D721Med (cell line): ENCODE measurements at regions not wholly inside any gene's neighbourhood (a gene's known extent, or its start where the extent isn't known, plus 50 kb on each side); places are given as distances from the start of the nearest gene placed in this dataset.

Experiments used
- DNase-seq: peaks from one replicate; pipeline ENCODE4 v3.0.0; 2011; ENCODE audit warnings: low spot score; ENCODE audit not compliant: insufficient read length
- FAIRE-seq: peaks from 2 replicates; lab custom pipeline; 2011; peaks lifted over from hg19 to GRCh38; lab: Jason Lieb, UNC
- CTCF ChIP-seq: IDR thresholded peaks from 2 replicates; pipeline ENCODE4 v1.5.1; 2012; ENCODE audit warnings: mild to moderate bottlenecking, control low read depth; ENCODE audit not compliant: insufficient read depth; ENCODE audit errors: missing control alignments

GRCh38 chr1:83097715-83098114, 901.2 kb downstream of the TTLL7 start:
- no peak for DNase-seq
- no peak for FAIRE-seq
- TF ChIP-seq CTCF = no peak

GRCh38 chr1:83095570-83095969, 903.4 kb downstream of the TTLL7 start:
- no peak for TF ChIP-seq CTCF
- DNase-seq = no peak
- no peak for FAIRE-seq

- no peak for FAIRE-seq
These were observed 908.7 kb downstream of the TTLL7 start for GRCh38 chr1:83090195-83090594.

GRCh38 chr1:83087851-83088250, 911.1 kb downstream of the TTLL7 start:
- DNase-seq (no peak), FAIRE-seq (no peak)
- TF ChIP-seq CTCF = no peak

More at GRCh38 chr1:83090195-83090594, 908.7 kb downstream of the TTLL7 start:
- DNase-seq = no peak
- TF ChIP-seq CTCF = no peak

GRCh38 chr1:83086986-83087512, 911.9 kb downstream of the TTLL7 start:
- DNase-seq (no peak), FAIRE-seq (no peak)
- no peak for TF ChIP-seq CTCF

GRCh38 chr1:83086346-83086745, 912.6 kb downstream of the TTLL7 start:
- DNase-seq (no peak), FAIRE-seq (no peak)
- TF ChIP-seq CTCF = no peak

- DNase-seq (no peak), FAIRE-seq (no peak)
- no peak for TF ChIP-seq CTCF
These were observed 915.2 kb downstream of the TTLL7 start for GRCh38 chr1:83083589-83084224.
